Coronary artery (tissue), 2 donors: ENCODE measurements at regions not wholly inside any gene's neighbourhood (a gene's known extent, or its start where the extent isn't known, plus 50 kb on each side); places are given as distances from the start of the nearest gene placed in this dataset.

ENCODE experiments used
- DNase-seq: peaks from one replicate; pipeline ENCODE4 v3.0.0-alpha.2; 2017; ENCODE audit warnings: low spot score
- H3K27ac ChIP-seq, 2 donors: fragments of 200-600 bp; sonication (generic); one replicate each; pipeline ENCODE4 v1.5.1; 2016 to 2019
- H3K4me3 ChIP-seq: fragments of 200-600 bp; sonication (generic); 2 replicates; pipeline ENCODE4 v1.5.1; 2016; ENCODE audit warnings: mild to moderate bottlenecking, moderate library complexity
- TF ChIP-seq, protein P1 (sequence below): fragments of 200-600 bp; sonication (generic); IDR thresholded peaks from one replicate; pipeline ENCODE4 v1.5.1; 2019; ENCODE audit warnings: antibody characterized with exemption

DNA sequence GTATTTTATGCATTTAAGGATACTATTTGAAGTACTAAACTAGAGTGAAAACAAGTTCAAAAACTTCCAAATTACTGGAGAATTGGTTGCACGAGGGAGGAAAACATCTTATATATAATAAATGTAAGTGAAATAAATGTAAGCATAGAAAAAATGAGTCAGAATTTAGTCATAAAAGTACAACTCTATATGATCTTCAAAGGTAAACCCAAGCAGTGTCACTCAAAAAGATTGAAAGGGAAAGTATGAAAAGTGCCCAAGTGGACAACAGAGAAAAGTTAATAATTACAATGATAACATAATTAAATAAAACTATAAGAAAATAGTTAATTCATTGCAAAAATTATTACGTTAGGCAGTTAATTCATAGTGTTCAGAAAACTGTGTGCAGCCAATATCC is 2288.5 kb upstream of the C9orf72 start:
- no peak for DNase-seq
- H3K27ac ChIP-seq: no peak overlapping the region
- TF ChIP-seq, protein P1, sequence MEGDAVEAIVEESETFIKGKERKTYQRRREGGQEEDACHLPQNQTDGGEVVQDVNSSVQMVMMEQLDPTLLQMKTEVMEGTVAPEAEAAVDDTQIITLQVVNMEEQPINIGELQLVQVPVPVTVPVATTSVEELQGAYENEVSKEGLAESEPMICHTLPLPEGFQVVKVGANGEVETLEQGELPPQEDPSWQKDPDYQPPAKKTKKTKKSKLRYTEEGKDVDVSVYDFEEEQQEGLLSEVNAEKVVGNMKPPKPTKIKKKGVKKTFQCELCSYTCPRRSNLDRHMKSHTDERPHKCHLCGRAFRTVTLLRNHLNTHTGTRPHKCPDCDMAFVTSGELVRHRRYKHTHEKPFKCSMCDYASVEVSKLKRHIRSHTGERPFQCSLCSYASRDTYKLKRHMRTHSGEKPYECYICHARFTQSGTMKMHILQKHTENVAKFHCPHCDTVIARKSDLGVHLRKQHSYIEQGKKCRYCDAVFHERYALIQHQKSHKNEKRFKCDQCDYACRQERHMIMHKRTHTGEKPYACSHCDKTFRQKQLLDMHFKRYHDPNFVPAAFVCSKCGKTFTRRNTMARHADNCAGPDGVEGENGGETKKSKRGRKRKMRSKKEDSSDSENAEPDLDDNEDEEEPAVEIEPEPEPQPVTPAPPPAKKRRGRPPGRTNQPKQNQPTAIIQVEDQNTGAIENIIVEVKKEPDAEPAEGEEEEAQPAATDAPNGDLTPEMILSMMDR: no peak
- H3K4me3 ChIP-seq: no peak overlapping the region

DNA sequence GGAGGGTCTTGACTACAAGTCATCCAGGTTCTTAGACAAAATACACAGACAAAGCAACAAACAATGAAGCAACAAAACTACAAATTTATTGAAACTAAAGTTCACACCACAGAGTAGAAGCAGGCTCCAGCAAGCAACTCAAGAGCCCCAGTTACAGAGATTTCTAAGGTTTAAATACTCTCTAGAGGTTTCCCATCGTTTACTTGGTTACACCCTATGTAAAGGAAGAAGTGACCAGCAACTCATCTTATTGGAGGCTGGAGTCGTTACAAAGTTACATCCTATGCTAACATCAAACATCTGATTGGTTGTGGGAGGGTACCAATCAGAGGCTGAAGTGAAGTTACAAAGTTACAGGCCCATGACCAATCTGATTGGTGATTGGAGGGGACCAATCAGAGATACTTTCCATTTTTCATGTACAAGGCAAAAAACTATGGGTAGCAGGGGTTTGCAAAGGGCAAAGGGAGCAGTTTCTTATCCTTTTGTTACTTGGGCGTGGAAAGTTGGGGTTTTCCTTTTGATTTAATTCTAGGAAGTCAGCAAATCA is 2292.6 kb upstream of the C9orf72 start:
- H3K27ac ChIP-seq: no peak overlapping the region
- DNase-seq: no peak
- H3K4me3 ChIP-seq: no peak overlapping the region
- TF ChIP-seq, protein P1: no peak

DNA sequence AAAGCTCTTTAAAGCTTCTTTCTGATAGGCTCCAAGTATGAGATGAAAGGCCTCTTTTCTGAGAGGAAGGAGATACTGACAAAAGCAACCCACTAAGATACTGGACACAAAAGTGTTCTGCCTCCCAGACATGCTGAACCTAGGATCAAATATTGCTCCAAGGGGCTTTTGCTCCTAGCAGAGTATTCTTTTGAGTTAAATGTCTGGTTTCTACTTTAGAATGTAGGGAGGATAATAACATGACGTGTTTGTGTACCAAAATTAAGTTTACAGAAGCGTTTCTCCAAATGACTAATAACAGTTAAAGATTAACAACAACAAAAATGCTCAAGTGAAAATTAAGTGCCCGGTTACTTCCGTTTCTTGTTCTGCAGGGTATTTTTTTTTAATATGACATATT is 2293.3 kb upstream of the C9orf72 start:
- TF ChIP-seq, protein P1: no peak
- DNase-seq: no peak
- no peak overlapping the region for H3K4me3 ChIP-seq
- no peak overlapping the region for H3K27ac ChIP-seq

DNA sequence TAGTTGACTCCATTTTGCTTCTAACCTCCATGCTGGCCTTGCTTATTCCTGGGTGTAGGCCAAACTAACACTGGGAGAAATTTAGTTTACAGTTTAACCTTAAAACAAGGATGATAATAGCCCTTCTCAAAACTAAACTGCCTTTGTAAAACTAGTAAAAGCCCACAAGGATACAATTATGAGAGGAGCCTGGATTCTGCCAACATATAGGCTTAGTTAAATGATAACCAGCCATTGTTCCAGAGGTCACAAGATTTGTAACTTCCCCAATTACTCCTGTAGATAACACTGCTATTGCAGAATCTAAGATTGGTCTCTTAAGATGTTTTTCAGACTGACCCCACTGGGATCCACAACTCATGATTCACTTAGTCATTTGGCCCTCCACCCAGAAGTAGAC is 2300.3 kb upstream of the C9orf72 start:
- H3K4me3 ChIP-seq: no peak overlapping the region
- TF ChIP-seq, protein P1: no peak
- no peak overlapping the region for H3K27ac ChIP-seq
- DNase-seq: no peak

DNA sequence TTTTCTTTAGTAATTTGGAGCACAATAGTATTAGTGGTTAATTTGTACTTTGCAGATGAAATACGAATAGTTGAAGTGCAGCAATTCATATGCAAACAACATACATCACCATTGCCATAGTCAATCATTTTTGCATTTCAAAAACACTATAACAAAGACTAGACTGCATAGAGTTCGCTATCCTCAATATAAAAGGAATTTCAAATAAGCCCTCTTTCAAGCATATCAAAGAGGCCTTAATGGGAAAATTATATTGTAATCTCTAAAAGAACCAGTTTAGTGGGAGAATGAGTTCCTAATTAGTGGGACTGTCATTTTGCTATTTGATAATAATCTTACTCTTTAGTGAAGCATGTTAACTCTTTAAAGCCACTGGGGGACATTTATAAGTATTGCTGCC is 2302.3 kb upstream of the C9orf72 start:
- DNase-seq: no peak
- Histone ChIP-seq H3K27ac (no peak overlapping the region), H3K4me3 (no peak overlapping the region)
- TF ChIP-seq, protein P1: no peak

DNA sequence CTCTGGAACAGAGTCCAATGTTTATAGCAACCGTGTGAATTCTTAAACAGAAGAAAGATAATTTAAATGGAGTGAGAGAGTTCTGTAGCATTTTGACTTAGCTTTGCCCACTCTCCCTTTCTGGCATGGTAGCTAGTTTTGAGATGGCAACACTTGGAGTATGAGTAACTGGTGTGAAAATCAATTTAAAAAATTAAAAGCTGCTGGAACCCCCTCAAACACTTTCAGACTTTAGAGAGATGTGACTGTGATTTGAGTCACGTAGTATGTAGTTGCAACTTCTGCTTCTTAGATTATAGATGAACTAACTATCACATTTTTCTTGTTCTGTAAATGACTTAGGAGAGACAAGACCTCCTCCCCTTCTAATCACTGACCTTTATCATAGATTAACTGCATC is 2309.5 kb upstream of the C9orf72 start:
- H3K27ac ChIP-seq: no peak overlapping the region
- no peak for DNase-seq
- H3K4me3 ChIP-seq: no peak overlapping the region
- TF ChIP-seq, protein P1: no peak

DNA sequence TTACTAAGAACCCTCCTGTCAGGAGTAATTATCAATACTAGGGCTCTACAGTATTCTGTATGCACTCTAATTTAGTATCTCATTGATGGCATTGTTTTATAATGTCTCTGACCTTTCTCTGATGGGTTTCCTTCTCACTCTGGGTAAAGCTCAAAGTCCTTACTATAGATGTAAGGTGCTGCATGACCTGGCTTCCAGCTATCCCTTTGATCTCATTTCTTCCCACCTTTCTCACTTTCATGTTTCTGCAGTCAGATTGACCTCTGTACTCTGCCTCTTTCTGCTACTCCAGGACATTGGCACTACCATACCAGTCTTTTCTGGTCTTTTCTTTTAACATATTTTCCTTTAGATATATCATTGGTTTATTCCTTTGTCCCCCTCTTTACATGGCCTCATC is 2332.8 kb upstream of the C9orf72 start:
- H3K4me3 ChIP-seq: no peak overlapping the region

More for the DNA sequence above, 2332.8 kb upstream of the C9orf72 start:
- no peak overlapping the region for H3K27ac ChIP-seq
- TF ChIP-seq, protein P1: no peak
- no peak for DNase-seq
